ENCODE measurements at regions not wholly inside any gene's neighbourhood (a gene's known extent, or its start where the extent isn't known, plus 50 kb on each side); places are given as distances from the start of the nearest gene placed in this dataset. TPM values are rescaled to one million over a fixed set of nuclear protein-coding genes. Genes with fewer than 3 reads are reported as not detected.

DNA sequence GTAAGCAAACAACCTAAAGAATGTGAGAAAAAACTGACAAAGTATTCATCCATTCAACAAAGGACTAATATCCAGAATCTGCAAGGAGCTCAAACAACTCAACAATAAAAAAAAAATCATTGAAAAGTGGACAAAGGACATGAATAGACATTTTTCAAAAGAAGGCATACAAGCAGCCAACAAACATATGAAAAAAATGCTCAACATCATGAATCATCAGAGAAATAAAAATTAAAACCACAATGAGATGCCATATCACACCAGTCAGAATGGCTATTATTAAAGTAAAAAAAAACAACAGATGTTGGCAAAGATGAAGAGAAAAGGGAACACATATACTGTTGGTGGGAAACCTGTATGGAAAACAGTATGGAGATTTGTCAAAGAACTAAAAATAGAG lies 120.7 kb upstream of the ADGRL3 start:
- Mint-ChIP-seq H3K27ac (no peak overlapping the region), H3K4me3 (no peak overlapping the region), H3K4me1 (no peaks in the 10 kb centered on the region), H3K27me3 (no peaks in the 10 kb centered on the region), H3K36me3 (no peaks in the 10 kb centered on the region), H3K9me3 (peaks cover 0 to 26% (median 10%) of the 10 kb centered on the region in 9 donors)
- no peak for DNase-seq
- no peak for ATAC-seq
- POLR2A ChIA-PET, result no interaction called here

- ATAC-seq (no peak), DNase-seq (no peak)
- POLR2A ChIA-PET, result no interaction called here
- Mint-ChIP-seq H3K4me3 (no peak overlapping the region), H3K36me3 (no peaks in the 10 kb centered on the region), H3K27me3 (no peaks in the 10 kb centered on the region), H3K9me3 (peaks cover 0 to 26% (median 10%) of the 10 kb centered on the region in 9 donors), H3K27ac (no peak overlapping the region), H3K4me1 (no peaks in the 10 kb centered on the region)
Measured at GRCh38 chr4:61079976-61080375, 120.2 kb upstream of the ADGRL3 start.

DNA sequence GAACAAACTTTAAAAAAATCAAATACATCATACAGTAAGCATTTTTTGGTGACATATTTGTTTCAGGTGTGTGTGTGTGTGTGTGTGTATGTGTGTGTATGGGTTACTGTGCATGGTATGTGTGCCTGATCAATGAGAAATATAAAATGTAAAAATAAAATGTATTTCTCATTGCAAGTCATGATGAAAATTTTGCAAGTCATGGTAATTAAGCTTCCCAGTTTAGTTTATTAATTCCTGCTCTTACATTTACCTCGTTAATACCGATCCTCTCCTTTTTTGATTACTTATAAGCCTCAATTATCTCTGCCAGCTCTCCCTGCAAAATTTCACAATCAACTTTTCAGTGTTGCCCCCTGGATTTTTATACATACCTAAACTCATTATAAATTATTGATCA lies 114.6 kb upstream of the ADGRL3 start:
- no peak for DNase-seq
- Mint-ChIP-seq H3K27ac (no peak overlapping the region), H3K36me3 (no peaks in the 10 kb centered on the region), H3K4me1 (no peaks in the 10 kb centered on the region), H3K4me3 (no peak overlapping the region), H3K9me3 (peaks cover 0 to 11% (median 5%) of the 10 kb centered on the region in 9 donors), H3K27me3 (no peaks in the 10 kb centered on the region)
- POLR2A ChIA-PET, result no interaction called here
- ATAC-seq, result no peak

- no peak for DNase-seq
- H3K4me1 Mint-ChIP-seq, result no peaks in the 10 kb centered on the region
- no peaks in the 10 kb centered on the region for H3K27me3 Mint-ChIP-seq
- H3K36me3 Mint-ChIP-seq, result no peaks in the 10 kb centered on the region
- H3K9me3 Mint-ChIP-seq, result peaks cover 0 to 11% (median 6%) of the 10 kb centered on the region in 9 donors
- H3K27ac Mint-ChIP-seq, result no peak overlapping the region
- ATAC-seq, result no peak
- POLR2A ChIA-PET, result no interaction called here
- H3K4me3 Mint-ChIP-seq, result no peak overlapping the region
Measured at GRCh38 chr4:61086357-61086756, 113.8 kb upstream of the ADGRL3 start.

DNA sequence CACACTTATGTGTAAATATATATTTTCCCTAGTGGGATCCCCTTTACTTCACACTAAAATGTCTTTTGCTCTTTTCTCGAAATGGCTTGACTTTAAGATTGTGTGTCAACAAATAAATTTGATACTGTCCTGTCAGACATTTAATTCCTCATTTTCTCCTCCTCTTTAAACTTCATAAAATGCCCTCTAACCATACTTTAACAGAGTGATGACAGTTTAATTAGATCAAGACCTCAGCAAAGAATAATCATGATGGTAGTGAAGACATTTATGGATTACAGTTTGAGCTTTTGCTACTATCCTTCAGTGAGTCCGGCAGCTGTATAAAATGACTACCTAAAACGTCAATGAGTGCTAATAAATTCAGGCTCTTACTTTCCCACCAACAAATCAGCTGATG lies 113.1 kb upstream of the ADGRL3 start:
- Mint-ChIP-seq H3K27ac (no peak overlapping the region), H3K27me3 (no peaks in the 10 kb centered on the region), H3K4me3 (no peak overlapping the region), H3K9me3 (peaks cover 0 to 15% (median 6%) of the 10 kb centered on the region in 9 donors), H3K4me1 (no peaks in the 10 kb centered on the region), H3K36me3 (no peaks in the 10 kb centered on the region)
- ATAC-seq, result no peak
- no peak for DNase-seq
- POLR2A ChIA-PET, result no interaction called here

DNA sequence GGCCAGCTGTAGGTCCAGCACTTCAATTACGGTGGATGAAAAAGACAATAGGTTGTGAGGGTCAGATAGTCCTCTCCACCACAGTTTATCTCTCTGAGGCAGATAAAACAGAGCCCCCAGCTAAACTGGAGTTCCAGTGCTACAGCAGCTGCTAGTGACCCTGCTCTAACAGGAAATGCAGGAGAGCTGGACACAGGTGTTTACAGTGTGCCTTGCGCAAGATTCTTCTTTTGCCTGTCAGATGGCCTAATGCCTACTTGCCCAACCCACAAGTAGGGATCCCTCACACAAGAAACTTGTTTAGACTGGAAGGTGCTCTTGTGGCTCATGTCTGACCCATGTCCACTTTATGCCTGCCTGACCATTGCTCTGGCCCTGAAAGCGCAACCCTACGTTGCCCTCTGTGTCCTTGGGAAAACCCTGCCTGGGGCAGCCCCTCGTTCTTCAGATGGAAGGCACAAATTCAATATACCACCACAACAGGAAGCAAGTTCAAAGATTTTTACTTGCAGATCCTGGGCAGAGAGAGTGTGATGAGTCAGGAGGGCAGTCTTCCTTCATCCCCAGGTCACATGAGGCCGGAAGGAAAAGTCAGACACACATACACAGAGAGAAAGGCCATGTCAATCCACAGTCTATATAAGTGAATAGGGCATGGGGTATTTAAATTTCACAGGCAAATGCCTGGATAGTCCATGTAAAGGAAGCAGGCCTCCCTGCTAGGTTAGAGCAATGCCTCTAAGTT lies 105.1 kb upstream of the ADGRL3 start:
- Mint-ChIP-seq H3K4me3 (no peak overlapping the region), H3K27ac (no peak overlapping the region)
- POLR2A ChIA-PET, result no interaction called here

GRCh38 chr4:61128682-61129081 lies 71.4 kb upstream of the ADGRL3 start:
- DNase-seq (no peak), ATAC-seq (no peak)
- Mint-ChIP-seq H3K4me1 (no peaks in the 10 kb centered on the region), H3K27me3 (no peaks in the 10 kb centered on the region), H3K9me3 (peaks cover 6 to 19% (median 10%) of the 10 kb centered on the region in 9 donors), H3K27ac (no peak overlapping the region), H3K36me3 (no peaks in the 10 kb centered on the region), H3K4me3 (no peak overlapping the region)
- POLR2A ChIA-PET, result no interaction called here

More for the DNA sequence above, 105.1 kb upstream of the ADGRL3 start:
- Mint-ChIP-seq H3K36me3 (no peaks in the 10 kb centered on the region), H3K9me3 (peaks cover 0 to 30% (median 10%) of the 10 kb centered on the region in 9 donors), H3K27me3 (no peaks in the 10 kb centered on the region), H3K4me1 (no peaks in the 10 kb centered on the region)
- ATAC-seq (no peak), DNase-seq (no peak)

- H3K9me3 Mint-ChIP-seq, result peaks cover 7 to 15% (median 10%) of the 10 kb centered on the region in 9 donors
- no peak overlapping the region for H3K4me3 Mint-ChIP-seq
- POLR2A ChIA-PET, result no interaction called here
- ATAC-seq, result no peak
- H3K4me1 Mint-ChIP-seq, result no peaks in the 10 kb centered on the region
- H3K27ac Mint-ChIP-seq, result no peak overlapping the region
- H3K36me3 Mint-ChIP-seq, result no peaks in the 10 kb centered on the region
- DNase-seq, result no peak
- no peaks in the 10 kb centered on the region for H3K27me3 Mint-ChIP-seq
Measured at GRCh38 chr4:61129971-61130370, 70.2 kb upstream of the ADGRL3 start.

GRCh38 chr4:61143461-61143860 lies 56.7 kb upstream of the ADGRL3 start:
- no peak for DNase-seq
- Mint-ChIP-seq H3K27me3 (no peaks in the 10 kb centered on the region), H3K9me3 (peaks cover 0 to 15% (median 2%) of the 10 kb centered on the region in 9 donors), H3K36me3 (no peaks in the 10 kb centered on the region), H3K4me3 (no peak overlapping the region), H3K27ac (no peak overlapping the region), H3K4me1 (no peaks in the 10 kb centered on the region)
- POLR2A ChIA-PET, result no interaction called here
- no peak for ATAC-seq

- POLR2A ChIA-PET, result no interaction called here
- Mint-ChIP-seq H3K27ac (no peak overlapping the region), H3K9me3 (peaks cover 0 to 18% (median 5%) of the 10 kb centered on the region in 9 donors), H3K4me3 (no peak overlapping the region), H3K36me3 (no peaks in the 10 kb centered on the region), H3K27me3 (no peaks in the 10 kb centered on the region), H3K4me1 (no peaks in the 10 kb centered on the region)
- DNase-seq (no peak), ATAC-seq (no peak)
Measured at GRCh38 chr4:61149278-61149677, 50.8 kb upstream of the ADGRL3 start.

Small RNA genes lying in the stretch of these regions (microRNA-seq; reads per million reads assigned to microRNA genes)
- gene MIR548AG1 (ENCODE audit: borderline microRNAs expressed), result not detected
